ENCODE measurements at regions not wholly inside any gene's neighbourhood (a gene's known extent, or its start where the extent isn't known, plus 50 kb on each side); places are given as distances from the start of the nearest gene placed in this dataset.

GRCh38 chr1:81410351-81410750 is 390.4 kb upstream of the ADGRL2 start:
- TF ChIP-seq YY1 (IDR thresholded peaks at IDR 0.05) (no peak), REST (IDR thresholded peaks at IDR 0.05) (no peak), GABPA (IDR thresholded peaks at IDR 0.05 in 1 of 2, conservative IDR thresholded peaks at IDR 0.05 in 1 of 2) (no peak), TAF1 (conservative IDR thresholded peaks at IDR 0.05) (no peak), CTCF (IDR thresholded peaks at IDR 0.05; ENCODE audit: low read depth, low read length, missing input control) (no peak)

Measured in liver (tissue), 3 donors.